SH-SY5Y (cell line): ENCODE measurements at regions not wholly inside any gene's neighbourhood (a gene's known extent, or its start where the extent isn't known, plus 50 kb on each side); places are given as distances from the start of the nearest gene placed in this dataset.

Experiments
- GATA2 ChIP-seq: IDR thresholded peaks from 2 replicates; pipeline ENCODE4 v1.6.1; 2011; ENCODE audit warnings: mild to moderate bottlenecking, low read depth, low read length
- GATA3 ChIP-seq: IDR thresholded peaks from 2 replicates; pipeline ENCODE4 v1.6.1; 2011; ENCODE audit warnings: low read depth, mild to moderate bottlenecking, low read length, moderate library complexity

- TF ChIP-seq GATA2 (no peak), GATA3 (no peak)
These were observed 84.2 kb upstream of the IL12A start for GRCh38 chr3:159904455-159904854.

GRCh38 chr3:159904911-159905310 is 83.7 kb upstream of the IL12A start:
- TF ChIP-seq GATA2 (no peak), GATA3 (no peak)

DNA sequence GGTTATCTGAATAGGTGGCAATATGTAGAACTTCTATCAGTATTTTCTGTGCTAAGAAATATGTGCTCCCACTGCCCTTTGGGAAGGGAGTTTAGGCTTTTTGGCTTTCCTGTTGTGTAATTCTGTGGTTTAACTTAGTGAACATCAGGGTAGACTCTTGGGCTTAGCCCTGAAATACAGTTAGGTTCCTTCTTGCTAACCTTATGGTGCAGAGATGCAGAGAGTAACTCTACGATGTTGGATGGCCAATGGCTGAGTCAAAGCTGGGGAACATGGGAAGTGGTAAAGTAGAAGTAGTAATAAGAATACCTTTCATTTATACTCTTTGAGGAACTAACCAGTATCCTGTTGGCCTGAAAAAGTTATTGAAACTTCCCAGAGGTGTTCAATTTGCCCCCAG is 80.8 kb upstream of the IL12A start:
- TF ChIP-seq GATA3 (no peak), GATA2 (no peak)

GRCh38 chr3:159910991-159911663 is 77.5 kb upstream of the IL12A start:
- TF ChIP-seq GATA3 (no peak), GATA2 (no peak)

GRCh38 chr3:159911664-159912037 is 77.0 kb upstream of the IL12A start:
- TF ChIP-seq GATA3 (no peak), GATA2 (no peak)

DNA sequence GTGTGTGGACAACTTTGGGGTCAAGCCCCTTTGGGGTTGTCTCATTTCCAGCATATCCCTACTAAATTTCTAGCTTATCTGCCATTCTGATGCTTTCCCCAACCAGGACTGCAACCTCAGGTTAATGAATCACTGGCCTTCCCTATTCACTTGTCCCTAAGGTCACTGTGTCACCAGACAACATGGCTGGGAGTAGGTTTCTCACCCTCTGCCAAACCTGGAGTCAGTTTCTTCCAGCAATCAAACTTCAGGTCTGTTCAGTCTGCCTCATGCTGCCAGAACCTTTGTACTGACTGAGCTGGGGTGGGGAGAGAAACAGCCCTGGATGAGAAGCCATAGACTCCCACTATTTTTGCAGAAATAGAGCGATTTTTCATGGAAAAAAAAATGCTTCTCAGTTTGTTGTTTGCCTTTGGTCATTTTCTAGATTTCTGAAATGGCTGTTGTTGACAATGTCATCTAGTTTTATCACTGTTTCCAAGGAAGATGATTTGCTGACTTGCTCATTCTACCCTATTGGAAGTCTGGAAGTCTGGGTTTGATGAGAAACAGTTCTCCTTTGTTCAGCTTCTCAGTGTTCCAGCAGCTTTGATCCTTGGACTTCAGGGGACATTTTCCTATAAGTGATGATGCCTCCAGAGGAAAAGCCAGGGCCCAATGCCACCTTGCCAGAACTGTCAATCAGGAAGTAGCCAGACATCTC is 74.8 kb upstream of the IL12A start:
- TF ChIP-seq GATA3 = no peak
- no peak for TF ChIP-seq GATA2

DNA sequence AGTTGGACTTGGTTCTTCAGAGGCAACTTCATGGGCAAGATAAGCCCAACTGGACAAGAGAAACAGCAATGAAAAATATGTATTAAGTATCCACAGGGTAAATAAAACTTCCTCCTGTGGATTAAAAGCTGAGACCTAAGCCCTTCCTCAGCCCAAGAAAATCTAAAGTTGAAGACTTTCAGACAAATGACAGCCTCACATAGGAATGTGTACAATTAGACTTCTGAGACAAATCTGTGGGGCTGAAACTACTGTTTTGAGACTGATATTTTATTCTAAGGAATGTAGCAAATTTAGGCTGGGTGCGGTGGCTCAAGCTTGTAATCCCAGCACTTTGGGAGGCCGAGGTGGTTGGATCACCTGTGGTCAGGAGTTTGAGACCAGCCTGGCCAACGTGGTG is 74.2 kb upstream of the IL12A start:
- TF ChIP-seq GATA3 = no peak
- no peak for TF ChIP-seq GATA2

DNA sequence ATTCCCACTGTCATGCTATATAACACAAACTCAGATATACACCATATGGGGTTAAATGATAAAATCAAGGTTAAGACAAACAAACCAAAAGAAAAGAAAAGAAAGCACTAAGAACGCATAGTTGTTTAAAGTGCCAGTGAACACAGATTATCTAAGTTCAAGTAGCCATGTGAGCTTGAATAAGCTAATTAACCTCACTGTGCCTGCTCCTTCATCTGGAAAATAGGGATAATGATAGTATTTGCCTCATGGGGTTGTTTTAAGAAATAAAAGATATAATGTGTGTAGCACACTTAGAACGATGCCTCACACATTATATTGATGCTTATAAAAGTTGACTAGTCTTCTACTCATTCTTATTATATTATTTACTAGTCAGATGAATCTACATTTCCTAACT is 72.6 kb upstream of the IL12A start:
- TF ChIP-seq GATA3 = no peak
- TF ChIP-seq GATA2 = no peak

GRCh38 chr3:159917141-159917540 is 71.5 kb upstream of the IL12A start:
- TF ChIP-seq GATA3 = no peak
- no peak for TF ChIP-seq GATA2

DNA sequence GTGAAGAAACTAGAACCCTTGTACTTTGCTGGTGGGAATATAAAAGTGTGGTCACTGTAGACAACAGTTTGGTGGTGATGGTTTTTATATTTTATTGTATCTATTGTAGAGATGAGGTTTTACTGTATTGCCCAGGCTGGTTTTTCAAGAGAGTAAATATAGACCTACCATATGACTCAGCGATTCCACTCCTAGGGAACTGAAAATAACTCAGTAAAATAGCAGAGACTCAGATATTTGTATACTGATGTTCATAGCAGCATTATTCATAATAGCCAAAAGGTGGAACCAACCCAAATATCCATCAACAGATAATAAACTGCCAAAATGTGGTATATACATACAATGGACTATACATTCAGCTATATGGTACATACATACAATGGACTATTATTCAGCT is 68.8 kb upstream of the IL12A start:
- TF ChIP-seq GATA2 (no peak), GATA3 (no peak)

DNA sequence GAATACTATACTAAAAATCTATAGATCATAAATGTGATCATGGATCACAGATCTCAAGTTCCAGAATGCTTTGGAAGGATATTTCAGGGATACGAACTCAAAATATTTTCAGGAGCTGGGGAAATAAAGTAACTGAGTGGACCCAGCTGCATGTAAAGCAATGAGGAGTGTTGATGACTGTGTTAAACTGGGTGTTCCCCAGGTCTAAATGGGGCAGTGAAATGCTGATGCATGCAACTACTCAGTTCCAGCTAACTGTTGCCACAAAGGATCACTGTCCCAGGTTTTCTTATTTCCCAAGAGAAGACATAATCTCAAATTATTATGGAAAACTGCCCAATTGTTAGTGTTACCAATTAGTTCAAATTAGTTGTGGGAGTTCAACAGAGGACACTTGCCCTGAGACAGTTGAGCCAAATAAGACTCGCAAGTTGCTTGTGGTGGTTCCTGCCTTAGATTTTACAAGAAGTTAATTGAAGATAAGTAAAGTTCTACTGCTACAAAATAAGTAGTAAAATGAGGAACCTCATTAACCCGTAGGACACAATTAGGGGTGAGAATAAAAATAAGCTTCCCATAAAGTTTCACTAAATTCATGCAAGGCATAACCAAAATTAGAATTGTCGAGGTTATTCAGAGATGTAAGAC is 66.3 kb upstream of the IL12A start:
- TF ChIP-seq GATA2 (no peak), GATA3 (no peak)

- no peak for TF ChIP-seq GATA2
- no peak for TF ChIP-seq GATA3
These were observed 65.7 kb upstream of the IL12A start for GRCh38 chr3:159922861-159923312.

- TF ChIP-seq GATA2 = no peak
- TF ChIP-seq GATA3 = no peak
These were observed 65.3 kb upstream of the IL12A start for GRCh38 chr3:159923336-159923735.

DNA sequence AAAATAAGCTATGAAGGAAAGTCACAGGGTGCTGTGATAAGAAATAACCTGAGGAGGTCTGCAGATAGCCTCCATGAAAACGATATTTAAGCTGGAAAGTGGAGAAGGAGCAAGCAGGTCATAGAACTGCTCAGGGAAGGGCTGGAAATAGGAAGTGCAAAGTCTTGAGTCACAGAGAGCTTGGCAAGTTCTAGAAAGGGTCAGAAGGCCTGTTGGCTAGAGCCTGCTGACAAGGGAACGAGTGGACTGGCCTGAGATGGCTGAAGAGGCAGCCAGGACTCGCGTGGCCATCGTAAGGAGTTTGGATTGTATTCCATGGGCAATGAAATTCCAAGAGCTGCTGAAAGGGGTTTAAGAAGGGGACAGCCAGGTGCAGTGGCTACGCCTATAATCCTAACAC is 64.7 kb upstream of the IL12A start:
- TF ChIP-seq GATA2 = no peak

DNA sequence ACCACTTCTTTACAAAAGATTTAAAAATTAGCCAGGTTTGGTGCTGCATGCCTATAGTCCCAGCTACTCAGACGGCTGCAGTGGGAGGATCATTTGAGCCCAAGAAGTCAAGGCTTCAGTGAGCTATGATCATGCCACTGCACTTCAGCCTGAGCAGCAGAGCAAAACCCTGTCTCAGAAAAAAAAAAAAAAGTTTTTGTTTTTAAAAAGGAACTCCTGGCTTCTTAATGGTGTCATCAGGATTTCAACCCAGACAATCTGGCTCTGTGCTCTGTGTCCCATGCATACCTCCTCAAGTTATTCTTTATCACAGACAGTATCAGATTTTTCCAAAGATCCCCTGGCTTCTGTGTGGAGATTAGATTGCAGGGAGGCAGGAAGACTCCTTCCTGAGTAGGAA is 64.2 kb upstream of the IL12A start:
- TF ChIP-seq GATA2 = no peak
- TF ChIP-seq GATA3 = no peak
